GM21786 (cell line): ENCODE measurements at regions not wholly inside any gene's neighbourhood (a gene's known extent, or its start where the extent isn't known, plus 50 kb on each side); places are given as distances from the start of the nearest gene placed in this dataset.

Experiments used
- ATAC-seq: cut with Tn5 transposase; IDR thresholded peaks from one replicate; pipeline ENCODE4 v1.9.1; 2021; ENCODE audit not compliant: unreplicated experiment

- no peak for ATAC-seq
Observed at GRCh38 chr10:35722226-35722625, 80.1 kb upstream of the FZD8 start.

- ATAC-seq = no peak
Observed at GRCh38 chr10:35720366-35720765, 78.3 kb upstream of the FZD8 start.

- ATAC-seq = no peak
Observed at GRCh38 chr10:35716776-35717175, 74.7 kb upstream of the FZD8 start.

DNA sequence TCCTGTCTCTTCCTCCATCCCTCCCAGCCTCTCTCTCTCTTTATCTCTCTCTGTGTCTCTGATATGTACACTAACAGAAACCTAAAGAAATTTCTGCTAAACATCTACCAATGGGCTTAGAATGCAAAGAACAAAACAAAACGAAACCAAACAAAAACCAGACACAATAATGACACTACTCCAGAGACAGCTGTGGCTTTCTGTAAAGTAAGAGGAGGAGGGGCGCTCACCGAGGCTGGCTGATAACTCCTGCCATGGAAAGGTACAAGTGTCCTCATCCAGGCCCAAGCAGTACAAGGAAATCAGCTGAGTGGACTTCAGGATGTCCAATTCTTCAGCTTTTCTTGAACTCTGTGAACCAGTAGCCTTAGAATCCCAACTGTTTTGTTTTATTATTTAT lies 70.4 kb upstream of the FZD8 start:
- no peak for ATAC-seq

DNA sequence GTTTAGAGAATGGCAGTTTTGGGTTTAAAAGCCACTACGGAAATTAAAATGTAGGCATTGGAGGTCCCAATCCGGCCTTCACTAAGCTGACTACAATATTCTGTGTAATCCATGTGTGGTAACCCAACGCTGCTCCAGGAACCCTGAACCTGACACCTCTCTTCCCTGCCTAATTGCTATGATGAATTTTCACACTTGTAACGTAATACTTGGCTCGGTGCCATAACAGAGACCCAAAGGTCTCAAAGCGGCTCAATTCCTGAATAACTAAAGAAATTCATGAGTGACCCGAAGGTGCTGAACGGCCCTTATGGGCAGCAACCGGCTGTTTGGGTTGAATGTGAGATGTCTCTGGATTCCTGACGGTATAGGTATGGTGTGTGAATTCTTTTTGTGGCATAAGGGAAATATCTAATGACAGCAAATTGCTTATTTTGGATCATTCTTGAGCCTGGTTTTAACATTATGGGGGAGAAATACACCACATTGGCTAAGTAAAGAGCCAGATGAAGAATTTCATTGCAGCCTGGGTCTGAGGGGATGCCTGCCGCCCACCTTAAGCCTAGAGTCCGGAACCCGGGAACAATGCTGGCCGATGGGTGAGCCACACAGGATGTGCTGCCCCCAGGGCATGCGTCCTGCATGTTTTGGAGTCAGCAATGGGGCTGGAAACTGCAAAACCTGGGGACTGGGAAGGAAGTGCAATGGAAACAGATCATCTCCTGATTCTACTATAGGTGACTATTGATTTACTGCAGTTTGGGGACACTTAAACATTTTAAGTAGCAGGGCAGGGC lies 69.7 kb upstream of the FZD8 start:
- ATAC-seq = no peak

GRCh38 chr10:35707642-35708425 lies 65.7 kb upstream of the FZD8 start:
- no peak for ATAC-seq

GRCh38 chr10:35706959-35707358 lies 64.9 kb upstream of the FZD8 start:
- no peak for ATAC-seq

- ATAC-seq = no peak
Observed at GRCh38 chr10:35705671-35706070, 63.6 kb upstream of the FZD8 start.

GRCh38 chr10:35705051-35705450 lies 63.0 kb upstream of the FZD8 start:
- no peak for ATAC-seq

- ATAC-seq = no peak
Observed at GRCh38 chr10:35704401-35704800, 62.3 kb upstream of the FZD8 start.

DNA sequence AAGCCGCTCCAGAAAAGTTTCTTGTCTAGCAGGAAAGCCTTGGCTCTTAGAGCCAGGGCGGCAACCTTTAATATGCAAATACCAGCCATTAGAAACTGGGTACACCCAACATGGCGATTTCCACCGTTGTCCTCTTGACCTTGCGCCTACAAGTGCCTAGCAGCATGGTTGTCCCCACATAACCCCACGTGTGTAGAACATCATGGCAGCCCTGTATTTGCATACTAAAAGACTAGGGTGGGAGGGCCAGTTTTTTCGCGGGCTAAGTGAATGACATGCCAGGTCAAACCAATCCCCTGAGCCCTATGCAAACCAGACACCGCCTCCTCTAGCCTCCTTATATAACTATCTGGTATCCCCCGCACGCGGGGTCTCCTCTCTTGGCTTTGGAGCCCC lies 58.4 kb upstream of the FZD8 start:
- ATAC-seq = no peak

DNA sequence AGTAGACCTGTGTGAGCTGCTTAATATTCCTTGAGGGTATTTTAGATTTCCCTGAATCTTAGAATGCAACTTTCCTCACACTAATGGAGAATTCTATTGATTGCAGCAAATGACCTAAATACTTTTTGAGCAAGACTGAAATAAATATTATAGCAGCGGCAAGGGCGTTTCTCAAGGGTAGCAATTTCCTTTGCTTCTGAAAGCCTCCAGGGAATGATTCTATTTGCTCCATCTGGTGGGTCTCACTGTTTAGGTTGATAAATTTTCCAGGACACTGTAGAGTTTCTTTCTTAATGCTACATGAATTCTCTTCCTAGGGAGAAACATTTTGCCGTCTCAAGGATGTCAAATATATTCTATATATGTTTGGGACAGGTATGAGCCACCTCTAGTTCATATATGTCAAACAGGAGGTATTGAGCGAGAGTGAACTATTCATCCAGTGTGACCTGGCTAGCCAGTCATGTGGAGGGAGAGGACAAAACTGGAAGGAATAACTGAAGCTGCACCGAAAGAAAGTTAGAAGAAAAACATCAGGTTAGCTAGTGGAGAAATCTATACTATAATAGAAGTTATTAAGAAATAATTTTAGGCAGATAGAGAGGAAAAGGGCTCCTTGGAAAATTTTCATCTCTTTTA lies 57.9 kb upstream of the FZD8 start:
- ATAC-seq = no peak

DNA sequence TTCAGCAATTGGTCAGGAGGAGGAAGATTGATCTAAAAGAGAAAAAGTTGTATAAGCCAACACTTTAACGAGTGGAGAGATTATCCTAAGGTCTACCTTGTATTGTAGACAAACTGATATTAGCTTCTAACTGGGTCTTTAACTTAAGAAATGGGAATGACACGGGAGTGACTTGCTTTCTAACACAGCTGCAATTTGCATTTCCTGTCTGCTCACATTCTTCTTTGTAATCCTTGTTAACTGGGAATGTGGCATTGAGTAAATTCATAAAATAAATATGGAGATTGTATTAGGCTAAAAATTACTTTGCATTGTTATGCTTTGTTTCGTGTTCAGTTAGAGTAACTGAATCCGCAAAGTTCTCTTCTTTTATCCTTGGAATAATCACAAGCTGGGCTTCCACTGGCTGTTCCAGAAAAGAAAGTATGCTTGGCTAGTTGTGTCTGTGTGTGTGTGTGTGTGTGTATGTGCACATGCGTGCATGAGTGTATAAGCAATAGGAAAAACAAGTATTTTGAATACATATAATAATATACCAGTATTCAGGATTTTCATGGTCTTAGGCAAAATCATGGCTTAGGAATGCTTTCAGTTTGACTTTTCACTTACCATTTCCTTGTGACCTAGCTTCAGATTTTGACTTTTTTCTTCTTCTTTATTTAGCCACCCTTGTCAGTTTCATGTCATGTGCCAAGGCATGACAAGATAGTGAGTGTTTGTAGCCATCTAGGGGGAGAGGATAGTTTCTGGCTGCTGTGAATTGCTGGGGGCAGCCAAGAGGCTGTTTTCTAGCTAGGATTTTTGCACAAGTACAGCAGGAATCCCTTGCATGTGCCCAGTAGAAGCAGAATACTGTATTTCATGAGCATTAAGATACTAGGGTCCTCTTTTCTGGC lies 54.5 kb upstream of the FZD8 start:
- no peak for ATAC-seq

- no peak for ATAC-seq
Observed at GRCh38 chr10:35693800-35694199, 51.7 kb upstream of the FZD8 start.
